Neural progenitor cell (in vitro differentiated cells): ENCODE measurements at regions not wholly inside any gene's neighbourhood (a gene's known extent, or its start where the extent isn't known, plus 50 kb on each side); places are given as distances from the start of the nearest gene placed in this dataset.

Experiments used
- DNase-seq: peaks from one replicate; pipeline ENCODE4 v3.0.0-alpha.2; 2016; ENCODE audit warnings: low spot score
- H2AFZ ChIP-seq: fragments of 200-600 bp; sonication (generic); replicated peaks from 2 replicates; pipeline ENCODE4 v1.6.1; 2016; ENCODE audit warnings: antibody characterized with exemption
- H3F3A ChIP-seq: fragments of 200-600 bp; sonication (generic); 2 replicates; pipeline ENCODE4 v1.6.1; 2016; ENCODE audit warnings: antibody characterized with exemption, low read depth
- H3K27ac ChIP-seq: fragments of 200-600 bp; sonication (generic); 2 replicates; pipeline ENCODE4 v1.5.1; 2016; ENCODE audit warnings: mild to moderate bottlenecking
- H3K27me3 ChIP-seq: fragments of 200-600 bp; sonication (generic); 2 replicates; pipeline ENCODE4 v1.6.1; 2016; ENCODE audit warnings: mild to moderate bottlenecking, moderate library complexity
- H3K36me3 ChIP-seq: fragments of 200-600 bp; sonication (generic); 2 replicates; pipeline ENCODE4 v1.5.1; 2016
- H3K4me1 ChIP-seq: fragments of 200-600 bp; sonication (generic); 2 replicates; pipeline ENCODE4 v1.6.1; 2016; ENCODE audit warnings: mixed run types
- H3K4me2 ChIP-seq: fragments of 200-600 bp; sonication (generic); 2 replicates; pipeline ENCODE4 v1.6.1; 2016
- H3K4me3 ChIP-seq: fragments of 200-600 bp; sonication (generic); 2 replicates; pipeline ENCODE4 v1.5.1; 2016
- H3K79me2 ChIP-seq: fragments of 200-600 bp; sonication (generic); 2 replicates; pipeline ENCODE4 v1.6.1; 2016; ENCODE audit warnings: low read depth
- H3K9ac ChIP-seq: fragments of 200-600 bp; sonication (generic); 2 replicates; pipeline ENCODE4 v1.6.1; 2016
- H3K9me3 ChIP-seq: fragments of 200-600 bp; sonication (generic); 2 replicates; pipeline ENCODE4 v1.5.1; 2016; ENCODE audit warnings: low read depth
- H4K20me1 ChIP-seq: fragments of 200-600 bp; sonication (generic); 2 replicates; pipeline ENCODE4 v1.6.1; 2016; ENCODE audit warnings: low read depth
- H3K27ac Mint-ChIP-seq: 3 replicates; pipeline ENCODE4 v1.8.0; 2021; ENCODE audit warnings: mixed read lengths
- H3K27me3 Mint-ChIP-seq: 2 replicates; pipeline ENCODE4 v1.8.0; 2022; ENCODE audit warnings: low read depth, mild to moderate bottlenecking, inconsistent platforms, moderate library complexity, mixed read lengths; ENCODE audit not compliant: insufficient read depth
- H3K36me3 Mint-ChIP-seq: 3 replicates; pipeline ENCODE4 v1.8.0; 2021; ENCODE audit warnings: mixed read lengths
- H3K4me1 Mint-ChIP-seq: 3 replicates; pipeline ENCODE4 v1.8.0; 2021; ENCODE audit warnings: mixed read lengths
- H3K4me3 Mint-ChIP-seq: 3 replicates; pipeline ENCODE4 v1.8.0; 2021; ENCODE audit warnings: mild to moderate bottlenecking, moderate library complexity, mixed read lengths
- H3K9me3 Mint-ChIP-seq: 3 replicates; pipeline ENCODE4 v1.8.0; 2020; ENCODE audit warnings: mixed read lengths
- CTCF ChIP-seq: fragments of 200-600 bp; sonication (generic); IDR thresholded peaks from 2 replicates; pipeline ENCODE4 v1.5.1; 2017; ENCODE audit warnings: antibody characterized with exemption, mild to moderate bottlenecking
- EZH2 ChIP-seq: fragments of 200-600 bp; sonication (generic); IDR thresholded peaks from 2 replicates; pipeline ENCODE4 v1.6.1; 2017; ENCODE audit warnings: antibody characterized with exemption, mild to moderate bottlenecking, moderate library complexity
- EZH2phosphoT487 ChIP-seq: fragments of 200-600 bp; sonication (generic); IDR thresholded peaks from 2 replicates; pipeline ENCODE4 v1.6.1; 2017; ENCODE audit warnings: antibody characterized with exemption

- no peaks in the 10 kb centered on the region for H3K27me3 Mint-ChIP-seq
- Histone ChIP-seq H3K4me1 (peaks cover 14% of the 10 kb centered on the region), H3K27ac (no peak overlapping the region), H2AFZ (no peak overlapping the region), H3F3A (no peaks in the 10 kb centered on the region), H3K9me3 (no peaks in the 10 kb centered on the region), H3K27me3 (no peaks in the 10 kb centered on the region), H3K79me2 (no peaks in the 10 kb centered on the region), H3K4me2 (no peak overlapping the region), H4K20me1 (no peaks in the 10 kb centered on the region), H3K9ac (no peak overlapping the region), H3K36me3 (no peaks in the 10 kb centered on the region), H3K4me3 (no peak overlapping the region)
- H3K27ac Mint-ChIP-seq: no peak overlapping the region
- no peaks in the 10 kb centered on the region for H3K9me3 Mint-ChIP-seq
- H3K4me1 Mint-ChIP-seq: peaks cover 2% of the 10 kb centered on the region
- TF ChIP-seq EZH2 (no peak), EZH2phosphoT487 (no peak), CTCF (no peak)
- H3K36me3 Mint-ChIP-seq: no peaks in the 10 kb centered on the region
- DNase-seq: no peak
- H3K4me3 Mint-ChIP-seq: no peak overlapping the region
Measured at GRCh38 chr14:53523226-53523625, 370.1 kb upstream of the DDHD1 start.

- Mint-ChIP-seq H3K9me3 (no peaks in the 10 kb centered on the region), H3K27ac (no peak overlapping the region), H3K27me3 (no peaks in the 10 kb centered on the region), H3K4me3 (no peak overlapping the region), H3K4me1 (no peaks in the 10 kb centered on the region), H3K36me3 (no peaks in the 10 kb centered on the region)
- TF ChIP-seq EZH2phosphoT487 (no peak), EZH2 (no peak), CTCF (no peak)
- H3K9ac ChIP-seq: no peak overlapping the region
- H3K9me3 ChIP-seq: no peaks in the 10 kb centered on the region
- H3K79me2 ChIP-seq: no peaks in the 10 kb centered on the region
- no peak overlapping the region for H2AFZ ChIP-seq
- no peak overlapping the region for H3K27ac ChIP-seq
- H4K20me1 ChIP-seq: no peaks in the 10 kb centered on the region
- H3K4me1 ChIP-seq: peaks cover 5% of the 10 kb centered on the region
- H3K36me3 ChIP-seq: no peaks in the 10 kb centered on the region
- no peaks in the 10 kb centered on the region for H3K27me3 ChIP-seq
- H3F3A ChIP-seq: no peaks in the 10 kb centered on the region
- no peak overlapping the region for H3K4me2 ChIP-seq
- no peak overlapping the region for H3K4me3 ChIP-seq
- DNase-seq: no peak
Measured at GRCh38 chr14:53520078-53520928, 367.2 kb upstream of the DDHD1 start.

GRCh38 chr14:53519137-53519536 lies 366.0 kb upstream of the DDHD1 start:
- DNase-seq: no peak
- no peaks in the 10 kb centered on the region for H4K20me1 ChIP-seq
- no peaks in the 10 kb centered on the region for H3K79me2 ChIP-seq
- Mint-ChIP-seq H3K36me3 (no peaks in the 10 kb centered on the region), H3K9me3 (no peaks in the 10 kb centered on the region), H3K27ac (no peak overlapping the region), H3K4me3 (no peak overlapping the region), H3K4me1 (no peaks in the 10 kb centered on the region), H3K27me3 (no peaks in the 10 kb centered on the region)
- H3K27me3 ChIP-seq: no peaks in the 10 kb centered on the region
- H2AFZ ChIP-seq: no peak overlapping the region
- H3K4me3 ChIP-seq: no peak overlapping the region
- H3F3A ChIP-seq: no peaks in the 10 kb centered on the region
- H3K9ac ChIP-seq: no peak overlapping the region
- TF ChIP-seq CTCF (no peak), EZH2phosphoT487 (no peak), EZH2 (no peak)
- no peaks in the 10 kb centered on the region for H3K9me3 ChIP-seq
- H3K27ac ChIP-seq: no peak overlapping the region
- H3K4me1 ChIP-seq: no peaks in the 10 kb centered on the region
- H3K36me3 ChIP-seq: no peaks in the 10 kb centered on the region
- H3K4me2 ChIP-seq: no peak overlapping the region
